GM19324 (cell line): ENCODE measurements at regions not wholly inside any gene's neighbourhood (a gene's known extent, or its start where the extent isn't known, plus 50 kb on each side); places are given as distances from the start of the nearest gene placed in this dataset.

ENCODE experiments used
- ATAC-seq: cut with Tn5 transposase; IDR thresholded peaks from one replicate; pipeline ENCODE4 v1.9.1; 2021; ENCODE audit warnings: mild to moderate bottlenecking, moderate library complexity; ENCODE audit not compliant: unreplicated experiment, low FRiP score

- no peak for ATAC-seq
Observed at GRCh38 chr2:145221032-145221431, 701.1 kb upstream of the ZEB2 start.

GRCh38 chr2:145220496-145220895, 700.6 kb upstream of the ZEB2 start:
- no peak for ATAC-seq

GRCh38 chr2:145207884-145208283, 688.0 kb upstream of the ZEB2 start:
- ATAC-seq = no peak

GRCh38 chr2:145206496-145207281, 686.8 kb upstream of the ZEB2 start:
- ATAC-seq = no peak

GRCh38 chr2:145203891-145204290, 684.0 kb upstream of the ZEB2 start:
- no peak for ATAC-seq

GRCh38 chr2:145199827-145200706, 680.1 kb upstream of the ZEB2 start:
- no peak for ATAC-seq

GRCh38 chr2:145199042-145199441, 679.1 kb upstream of the ZEB2 start:
- ATAC-seq = no peak

GRCh38 chr2:145198555-145198954, 678.6 kb upstream of the ZEB2 start:
- ATAC-seq = no peak

GRCh38 chr2:145197944-145198343, 678.0 kb upstream of the ZEB2 start:
- ATAC-seq = no peak

GRCh38 chr2:145194673-145195072, 674.8 kb upstream of the ZEB2 start:
- no peak for ATAC-seq

- ATAC-seq = no peak
Observed at GRCh38 chr2:145190031-145190703, 670.2 kb upstream of the ZEB2 start.

GRCh38 chr2:145186303-145186702, 666.4 kb upstream of the ZEB2 start:
- no peak for ATAC-seq

GRCh38 chr2:145185696-145186095, 665.8 kb upstream of the ZEB2 start:
- ATAC-seq = no peak

- ATAC-seq = no peak
Observed at GRCh38 chr2:145184741-145185651, 665.1 kb upstream of the ZEB2 start.

- ATAC-seq = no peak
Observed at GRCh38 chr2:145169285-145169684, 649.4 kb upstream of the ZEB2 start.

GRCh38 chr2:145168091-145168490, 648.2 kb upstream of the ZEB2 start:
- ATAC-seq = no peak

- ATAC-seq = no peak
Observed at GRCh38 chr2:145166731-145167302, 646.9 kb upstream of the ZEB2 start.

GRCh38 chr2:145161656-145162055, 641.7 kb upstream of the ZEB2 start:
- no peak for ATAC-seq

GRCh38 chr2:145160855-145161254, 640.9 kb upstream of the ZEB2 start:
- no peak for ATAC-seq

GRCh38 chr2:145159676-145160075, 639.8 kb upstream of the ZEB2 start:
- no peak for ATAC-seq
